Left ventricle myocardium inferior (tissue), 1 donor: ENCODE measurements at regions not wholly inside any gene's neighbourhood (a gene's known extent, or its start where the extent isn't known, plus 50 kb on each side); places are given as distances from the start of the nearest gene placed in this dataset.

Experiments used
- DNase-seq: peaks from one replicate; pipeline ENCODE4 v3.0.0-alpha.2; 2020
- H3K27ac ChIP-seq: fragments of 200-600 bp; replicated peaks from 2 replicates; pipeline ENCODE4 v1.8.0; 2021
- H3K27me3 ChIP-seq: fragments of 200-600 bp; 2 replicates; pipeline ENCODE4 v1.8.0; 2021; ENCODE audit warnings: low read depth
- H3K36me3 ChIP-seq: fragments of 200-600 bp; 2 replicates; pipeline ENCODE4 v1.8.0; 2021
- H3K4me1 ChIP-seq: fragments of 200-600 bp; 2 replicates; pipeline ENCODE4 v1.8.0; 2021
- H3K4me3 ChIP-seq: fragments of 200-600 bp; 2 replicates; pipeline ENCODE4 v1.8.0; 2021; ENCODE audit warnings: mild to moderate bottlenecking, moderate library complexity
- H3K9me3 ChIP-seq: fragments of 200-600 bp; replicated peaks from 2 replicates; pipeline ENCODE4 v1.8.0; 2021
- intact Hi-C: fragments of 100-400 bp; cut with micrococcal nuclease; formaldehyde crosslinking; loops from one replicate; pipeline ENCODE4 v1.11.0; 2022
- TF ChIP-seq, protein P1 (sequence below): fragments of 200-600 bp; IDR thresholded peaks from 2 replicates; pipeline ENCODE4 v1.8.0; 2021; ENCODE audit warnings: antibody characterized with exemption, mild to moderate bottlenecking, borderline replicate concordance
- donor health status: DM: no; HTN: yes; CAD: no; lungs with severe emphysema.

DNA sequence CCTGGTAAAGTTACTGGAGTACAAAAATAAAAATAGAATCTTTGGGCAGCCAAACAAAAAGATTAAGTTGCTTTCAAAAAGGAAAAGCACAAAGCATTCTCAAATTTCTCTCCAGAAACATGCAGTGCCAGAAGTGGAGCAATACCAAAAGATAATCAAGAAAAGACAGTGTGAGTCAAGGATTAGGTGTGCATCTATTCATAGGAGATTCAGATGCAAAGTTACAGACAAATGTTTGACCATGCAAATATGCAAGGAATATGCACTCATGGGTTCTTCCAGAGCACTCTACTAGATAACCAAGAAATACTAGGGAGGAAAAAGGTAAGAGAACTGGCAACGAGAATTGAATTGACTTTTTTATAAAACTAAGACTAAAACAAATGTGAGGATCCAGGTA, 51.8 kb upstream of the CDH20 start:
- no peak for DNase-seq
- Histone ChIP-seq H3K27ac (no peak overlapping the region), H3K27me3 (no peaks in the 10 kb centered on the region), H3K36me3 (no peaks in the 10 kb centered on the region), H3K9me3 (peaks cover 18% of the 10 kb centered on the region), H3K4me1 (no peaks in the 10 kb centered on the region), H3K4me3 (no peak overlapping the region)
- TF ChIP-seq, protein P1, sequence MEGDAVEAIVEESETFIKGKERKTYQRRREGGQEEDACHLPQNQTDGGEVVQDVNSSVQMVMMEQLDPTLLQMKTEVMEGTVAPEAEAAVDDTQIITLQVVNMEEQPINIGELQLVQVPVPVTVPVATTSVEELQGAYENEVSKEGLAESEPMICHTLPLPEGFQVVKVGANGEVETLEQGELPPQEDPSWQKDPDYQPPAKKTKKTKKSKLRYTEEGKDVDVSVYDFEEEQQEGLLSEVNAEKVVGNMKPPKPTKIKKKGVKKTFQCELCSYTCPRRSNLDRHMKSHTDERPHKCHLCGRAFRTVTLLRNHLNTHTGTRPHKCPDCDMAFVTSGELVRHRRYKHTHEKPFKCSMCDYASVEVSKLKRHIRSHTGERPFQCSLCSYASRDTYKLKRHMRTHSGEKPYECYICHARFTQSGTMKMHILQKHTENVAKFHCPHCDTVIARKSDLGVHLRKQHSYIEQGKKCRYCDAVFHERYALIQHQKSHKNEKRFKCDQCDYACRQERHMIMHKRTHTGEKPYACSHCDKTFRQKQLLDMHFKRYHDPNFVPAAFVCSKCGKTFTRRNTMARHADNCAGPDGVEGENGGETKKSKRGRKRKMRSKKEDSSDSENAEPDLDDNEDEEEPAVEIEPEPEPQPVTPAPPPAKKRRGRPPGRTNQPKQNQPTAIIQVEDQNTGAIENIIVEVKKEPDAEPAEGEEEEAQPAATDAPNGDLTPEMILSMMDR, result no peak
- intact Hi-C loops, result no loop called here

GRCh38 chr18:61282926-61283325, 50.3 kb upstream of the CDH20 start:
- Histone ChIP-seq H3K36me3 (no peaks in the 10 kb centered on the region), H3K27ac (no peak overlapping the region), H3K4me3 (no peak overlapping the region), H3K9me3 (peaks cover 18% of the 10 kb centered on the region), H3K27me3 (no peaks in the 10 kb centered on the region), H3K4me1 (no peaks in the 10 kb centered on the region)
- intact Hi-C loops, result no loop called here
- DNase-seq, result no peak
- TF ChIP-seq, protein P1, result no peak
